HG02678 (cell line): ENCODE measurements at regions not wholly inside any gene's neighbourhood (a gene's known extent, or its start where the extent isn't known, plus 50 kb on each side); places are given as distances from the start of the nearest gene placed in this dataset.

Experiments used
- ATAC-seq: cut with Tn5 transposase; IDR thresholded peaks from one replicate; pipeline ENCODE4 v1.9.1; 2021; ENCODE audit warnings: mild to moderate bottlenecking, moderate library complexity; ENCODE audit not compliant: unreplicated experiment

DNA sequence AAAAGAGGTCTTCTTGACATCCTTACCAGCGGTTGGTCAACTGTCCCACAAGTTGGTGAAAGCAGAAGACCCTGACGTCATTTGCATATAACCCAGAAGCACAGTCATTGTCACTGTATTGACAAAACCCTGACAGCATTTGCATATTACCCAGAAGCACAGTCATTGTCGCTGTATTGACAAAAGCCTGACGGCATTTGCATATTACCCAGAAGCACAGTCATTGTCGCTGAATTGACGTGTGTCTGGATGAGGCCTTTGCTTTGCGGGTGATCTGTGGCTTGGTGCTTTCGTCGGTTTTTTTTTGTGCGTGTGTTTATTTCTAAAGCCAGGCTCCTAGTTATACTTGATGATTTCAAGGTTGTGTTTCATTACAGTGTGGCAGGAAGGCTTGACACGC is 1145.2 kb downstream of the BRD1 start:
- ATAC-seq: no peak

DNA sequence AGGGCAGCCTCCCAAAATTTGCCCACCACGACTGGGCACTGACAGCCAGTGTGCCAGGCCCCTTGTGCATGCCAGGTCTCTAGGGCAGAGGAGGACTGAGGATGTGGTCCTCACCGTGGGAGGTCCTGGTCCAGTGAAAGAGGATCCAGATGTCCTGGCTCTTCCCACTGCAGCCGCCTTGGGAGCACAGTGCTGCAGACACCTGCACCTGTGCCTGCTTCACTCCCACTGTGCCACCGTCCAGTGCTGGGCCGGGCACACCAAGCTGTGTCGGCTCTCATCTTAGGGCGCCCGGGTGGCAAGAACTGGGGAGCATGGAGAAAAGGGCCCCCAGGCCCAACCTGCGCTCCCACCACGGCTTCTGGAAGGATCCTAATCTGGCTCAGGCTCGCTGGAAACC is 1147.1 kb downstream of the BRD1 start:
- no peak for ATAC-seq

DNA sequence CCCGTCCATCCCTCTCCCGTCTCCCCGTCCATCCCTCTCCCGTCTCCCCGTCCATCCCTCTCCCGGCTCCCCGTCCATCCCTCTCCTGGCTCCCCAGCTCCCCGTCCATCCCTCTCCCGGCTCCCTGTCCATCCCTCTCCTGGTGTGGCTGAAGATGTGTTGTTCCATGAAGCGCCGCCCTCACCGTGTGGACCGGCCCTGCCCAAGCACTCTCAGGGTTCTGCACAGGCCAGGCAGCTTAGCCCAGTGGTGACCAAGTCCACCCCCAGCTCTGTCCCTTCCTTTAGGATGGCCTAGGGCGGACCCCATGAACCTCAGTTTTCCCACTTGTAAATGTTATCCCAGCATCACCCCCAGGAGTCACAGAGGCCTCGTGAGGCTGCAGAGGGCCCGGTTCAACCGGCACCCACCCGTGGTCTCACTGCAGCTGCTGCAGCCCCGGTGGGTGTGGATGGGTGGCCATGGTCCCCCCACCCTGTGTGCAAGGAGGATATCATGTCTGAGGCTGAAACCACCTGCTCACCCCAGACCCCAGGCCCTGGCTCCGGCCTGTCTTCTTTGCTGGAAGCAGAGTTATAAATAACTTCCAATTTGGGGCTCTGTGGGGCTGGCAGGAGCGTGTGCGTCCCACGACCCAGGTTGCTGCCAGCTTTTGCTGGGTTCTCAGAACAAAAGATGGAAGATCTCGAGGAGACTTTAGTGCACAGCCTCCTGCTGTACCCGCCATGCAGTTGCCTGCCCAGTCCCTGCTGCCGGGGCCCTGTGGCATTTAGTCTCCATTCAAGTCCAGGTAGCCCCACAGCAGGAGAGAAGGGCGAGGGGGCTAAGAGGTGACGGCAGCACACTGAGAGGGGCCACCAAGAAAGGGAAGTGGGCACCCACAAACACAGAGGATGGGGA is 1147.8 kb downstream of the BRD1 start:
- no peak for ATAC-seq

DNA sequence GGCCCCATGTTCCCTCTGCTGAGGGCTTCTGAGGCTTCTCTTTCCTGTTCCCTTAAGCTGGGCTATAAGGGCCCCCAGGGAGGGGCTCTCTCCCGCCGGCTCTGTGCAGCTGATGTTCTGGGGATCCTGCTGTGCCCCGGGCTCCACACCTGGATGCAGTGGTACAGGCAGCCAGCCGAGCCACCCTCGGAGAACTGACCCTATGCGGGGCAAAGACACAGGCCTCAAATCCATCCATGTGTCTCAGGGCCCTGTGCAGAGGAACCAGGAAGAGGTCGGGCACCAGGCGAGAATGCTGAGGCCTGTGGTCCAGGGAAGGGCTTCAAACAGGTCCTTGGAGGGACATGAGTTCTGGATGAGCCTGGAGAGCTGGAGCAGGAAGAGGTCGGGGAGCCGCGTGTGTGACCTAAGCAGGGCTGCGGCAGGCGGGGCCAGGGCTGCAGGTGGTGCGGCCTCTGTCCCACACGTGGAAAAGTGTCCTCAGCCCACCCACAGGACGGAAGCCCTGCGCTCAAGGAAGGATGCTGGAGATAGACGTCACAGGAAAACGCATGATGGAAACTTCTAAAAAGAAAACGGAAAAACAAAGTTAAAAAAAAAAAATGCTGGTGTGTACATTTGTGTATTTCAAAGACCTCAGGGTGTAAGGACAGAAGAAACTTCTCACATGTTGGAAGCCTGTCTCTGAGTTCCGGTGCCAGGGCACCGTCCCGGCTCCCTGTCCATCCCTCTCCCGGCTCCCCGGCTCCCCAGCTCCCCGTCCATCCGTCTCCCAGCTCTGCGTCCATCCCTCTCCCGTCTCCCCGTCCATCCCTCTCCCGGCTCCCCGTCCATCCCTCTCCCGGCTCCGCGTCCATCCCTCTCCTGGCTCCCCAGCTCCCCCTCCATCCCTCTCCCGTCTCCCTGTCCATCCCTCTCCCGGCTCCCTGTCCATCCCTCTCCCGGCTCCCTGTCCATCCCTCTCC is 1149.2 kb downstream of the BRD1 start:
- ATAC-seq: no peak

DNA sequence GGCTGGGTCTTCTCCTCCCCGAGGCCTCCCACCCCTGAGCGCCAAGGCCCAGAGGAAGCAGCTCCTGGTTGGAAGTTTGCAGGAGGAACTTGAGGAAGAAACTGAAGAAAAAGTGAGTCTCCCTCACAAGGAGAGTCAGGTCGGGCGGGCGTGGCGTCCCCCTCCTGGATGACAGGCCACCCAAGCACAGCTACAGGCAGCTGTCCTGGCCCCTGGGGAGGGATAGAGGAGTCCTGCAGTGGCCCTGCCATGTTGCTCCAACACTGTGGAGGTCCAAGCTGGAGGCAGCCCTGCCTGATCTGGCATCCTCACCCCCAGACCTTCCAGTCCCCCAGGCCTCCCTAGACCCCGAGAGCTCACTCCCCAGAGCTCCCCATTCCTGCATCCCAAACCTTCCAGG is 1150.1 kb downstream of the BRD1 start:
- no peak for ATAC-seq

DNA sequence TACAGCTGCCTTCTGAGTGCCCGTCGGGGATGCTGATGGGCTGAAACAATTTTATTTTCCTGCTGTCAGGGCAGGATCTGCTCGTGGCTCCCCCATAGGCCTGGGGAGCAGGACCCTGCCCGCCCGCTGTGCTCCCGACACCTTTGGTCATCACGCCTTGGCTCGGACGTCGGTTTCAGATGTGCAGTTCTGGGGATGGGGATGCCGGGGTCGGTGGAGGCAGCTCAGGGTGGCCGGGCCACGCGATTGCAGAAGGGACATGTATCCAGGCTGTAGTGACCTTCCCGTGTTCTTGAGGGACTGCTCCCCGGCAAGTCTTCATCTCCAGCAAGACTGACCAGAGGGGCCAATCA is 1150.5 kb downstream of the BRD1 start:
- ATAC-seq: no peak

DNA sequence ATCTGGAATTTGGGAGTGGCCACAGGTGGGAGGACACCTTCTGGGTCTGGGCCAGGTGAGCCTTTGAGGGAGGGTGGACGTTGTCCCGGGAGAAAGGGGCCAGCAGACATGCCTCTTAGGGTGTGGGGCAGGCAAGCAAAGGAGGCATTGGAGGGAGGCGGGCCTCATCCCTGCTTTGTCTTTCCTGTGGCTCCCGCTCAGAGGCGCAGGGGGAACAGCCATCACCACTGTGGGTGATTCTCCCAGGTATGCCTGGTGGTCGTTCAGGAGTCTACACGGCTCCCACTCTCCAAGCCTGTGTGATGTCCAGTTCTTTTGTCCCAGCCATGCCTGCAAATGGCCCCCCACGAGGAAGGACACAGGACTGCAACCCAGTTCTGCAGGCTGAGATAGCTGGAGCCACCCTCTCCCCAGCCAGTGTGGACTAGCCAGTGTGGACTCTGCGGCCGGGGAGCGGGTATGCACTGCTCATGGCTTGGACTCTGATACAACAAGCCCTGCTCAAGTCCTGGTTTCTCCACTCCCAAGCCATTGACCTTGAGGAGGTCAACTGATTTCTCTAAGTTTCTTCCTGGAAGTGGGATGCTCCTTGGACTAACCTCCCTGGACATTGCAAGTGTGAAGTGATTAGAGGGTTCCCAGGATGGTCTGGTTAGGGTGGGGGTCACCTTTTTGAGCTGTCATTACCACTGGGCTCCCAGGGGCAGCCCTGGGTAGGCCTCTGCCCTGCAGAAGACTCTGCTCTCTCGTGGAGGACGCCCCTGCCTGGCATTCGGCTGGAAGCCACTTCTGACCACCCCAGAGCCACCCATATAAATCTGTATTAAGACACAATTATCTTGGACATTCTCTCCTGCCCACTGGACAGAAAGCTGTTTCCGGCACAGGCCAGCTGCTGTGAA is 1151.2 kb downstream of the BRD1 start:
- ATAC-seq: no peak

DNA sequence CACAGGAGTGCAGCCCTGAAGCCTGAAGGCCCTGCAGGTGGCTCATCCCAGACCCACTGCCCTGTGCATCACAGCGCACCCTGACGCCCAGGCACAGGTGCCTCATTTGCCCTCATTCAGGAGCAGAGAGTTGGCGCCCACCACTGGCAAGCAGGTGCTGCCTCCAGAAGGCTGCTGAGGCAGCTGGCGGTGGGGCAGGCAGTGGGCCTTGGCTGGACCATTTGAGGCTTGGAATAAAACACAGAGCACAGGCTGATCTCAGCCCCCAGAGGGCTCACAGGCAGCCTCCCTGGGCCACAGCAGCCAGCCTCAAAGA is 1151.9 kb downstream of the BRD1 start:
- no peak for ATAC-seq

DNA sequence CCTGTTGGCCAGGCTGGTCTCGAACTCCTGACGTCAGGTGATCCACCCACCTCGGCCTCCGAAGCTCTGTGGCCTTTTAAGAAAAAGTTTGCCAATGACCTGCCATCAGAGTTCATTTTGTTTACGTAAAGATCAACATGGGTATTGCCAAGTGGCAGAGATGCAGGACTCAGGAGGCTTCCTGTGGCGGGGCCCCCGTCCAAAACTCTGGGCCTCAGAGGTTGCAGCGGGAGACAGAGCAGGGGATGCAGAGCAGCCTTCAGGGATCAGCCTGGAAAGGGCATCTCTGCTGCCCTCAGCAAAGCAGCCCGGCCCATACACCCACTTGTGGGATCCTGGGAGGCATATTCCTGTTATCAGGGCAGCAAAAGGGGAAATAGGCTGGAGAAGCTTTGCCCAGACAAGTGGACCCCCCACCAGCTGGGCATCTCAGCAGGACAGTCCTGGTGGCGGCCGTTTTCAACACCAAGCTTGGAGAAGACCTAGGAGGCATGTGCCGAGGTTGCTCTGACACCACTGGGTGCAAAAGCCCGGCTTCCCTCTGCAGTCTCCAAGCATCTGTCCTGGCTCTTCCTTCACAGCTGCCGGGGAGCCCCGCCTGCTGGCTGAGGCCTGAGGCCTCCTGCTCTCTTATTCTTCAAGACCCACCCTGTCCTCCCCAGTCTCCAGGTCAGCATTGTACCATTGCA is 1152.4 kb downstream of the BRD1 start:
- ATAC-seq: no peak

DNA sequence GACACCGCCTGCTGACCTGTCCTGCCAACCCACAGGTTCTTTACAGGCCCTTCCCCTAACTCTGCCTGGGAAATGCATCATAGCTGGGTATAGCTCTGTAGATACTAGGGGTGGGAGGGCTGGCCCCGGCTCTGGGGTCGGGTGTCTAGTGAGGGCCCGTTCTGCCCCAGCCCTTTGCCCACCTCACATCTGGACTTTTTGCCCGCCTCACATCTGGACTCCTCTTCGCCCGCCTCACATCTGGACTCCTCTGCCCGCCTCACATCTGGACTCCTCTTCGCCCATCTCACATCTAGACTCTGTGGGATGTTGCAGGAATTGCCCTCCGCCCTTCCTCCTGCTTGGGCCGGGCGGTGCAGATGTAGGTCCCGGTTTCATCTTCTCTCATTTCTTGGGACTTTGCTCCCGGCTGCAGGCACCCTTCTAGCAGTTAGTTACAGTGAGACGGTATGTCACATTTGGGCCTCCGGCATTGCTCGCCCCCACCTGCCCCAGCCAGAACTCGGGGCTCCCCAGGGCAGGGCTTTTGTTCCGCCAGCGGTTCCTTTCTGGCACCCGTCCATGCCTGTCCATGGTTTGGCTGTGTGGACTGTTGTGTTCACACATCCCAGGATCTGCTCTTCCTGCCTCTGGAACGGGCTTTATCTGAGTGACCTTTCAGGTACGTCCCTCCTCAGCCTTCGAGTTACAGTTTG is 1153.7 kb downstream of the BRD1 start:
- ATAC-seq: no peak

DNA sequence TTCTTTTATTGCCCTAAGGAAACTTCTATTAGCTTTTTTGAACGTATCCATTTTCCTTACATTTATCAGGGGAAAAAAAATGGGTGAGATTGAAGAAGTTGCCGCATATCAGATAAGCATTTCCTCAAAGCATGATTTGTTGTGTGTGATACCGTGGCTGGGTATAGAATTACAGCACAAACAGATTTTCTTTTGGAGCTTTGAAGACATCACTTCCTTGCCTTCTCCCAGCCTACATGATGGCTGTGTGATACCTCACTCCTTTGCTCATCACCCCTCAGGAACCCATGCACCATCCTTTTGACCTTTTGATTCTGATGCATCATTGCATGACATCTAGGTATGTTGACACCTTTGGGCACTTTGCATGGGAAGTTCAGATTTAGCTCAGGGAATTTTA is 1155.3 kb downstream of the BRD1 start:
- ATAC-seq: no peak

DNA sequence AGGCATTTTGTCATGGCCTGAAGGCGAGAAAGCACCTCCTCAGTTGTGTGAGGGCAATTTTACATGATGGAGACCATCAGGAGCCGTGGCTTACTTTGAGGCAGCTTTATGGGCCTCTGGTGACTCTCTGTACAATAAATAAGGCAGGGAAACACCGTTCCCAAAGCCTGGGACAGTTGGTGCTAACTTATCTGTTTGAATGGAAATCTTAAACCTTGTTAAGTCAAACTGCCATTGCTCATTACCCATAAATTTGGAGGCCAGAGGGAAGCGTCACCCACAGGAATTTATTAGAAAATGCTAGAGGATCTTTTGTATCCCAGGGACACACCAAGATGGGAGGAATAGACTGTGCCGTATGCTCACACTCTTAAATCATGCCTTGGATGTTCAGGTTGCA is 1156.9 kb downstream of the BRD1 start:
- no peak for ATAC-seq

DNA sequence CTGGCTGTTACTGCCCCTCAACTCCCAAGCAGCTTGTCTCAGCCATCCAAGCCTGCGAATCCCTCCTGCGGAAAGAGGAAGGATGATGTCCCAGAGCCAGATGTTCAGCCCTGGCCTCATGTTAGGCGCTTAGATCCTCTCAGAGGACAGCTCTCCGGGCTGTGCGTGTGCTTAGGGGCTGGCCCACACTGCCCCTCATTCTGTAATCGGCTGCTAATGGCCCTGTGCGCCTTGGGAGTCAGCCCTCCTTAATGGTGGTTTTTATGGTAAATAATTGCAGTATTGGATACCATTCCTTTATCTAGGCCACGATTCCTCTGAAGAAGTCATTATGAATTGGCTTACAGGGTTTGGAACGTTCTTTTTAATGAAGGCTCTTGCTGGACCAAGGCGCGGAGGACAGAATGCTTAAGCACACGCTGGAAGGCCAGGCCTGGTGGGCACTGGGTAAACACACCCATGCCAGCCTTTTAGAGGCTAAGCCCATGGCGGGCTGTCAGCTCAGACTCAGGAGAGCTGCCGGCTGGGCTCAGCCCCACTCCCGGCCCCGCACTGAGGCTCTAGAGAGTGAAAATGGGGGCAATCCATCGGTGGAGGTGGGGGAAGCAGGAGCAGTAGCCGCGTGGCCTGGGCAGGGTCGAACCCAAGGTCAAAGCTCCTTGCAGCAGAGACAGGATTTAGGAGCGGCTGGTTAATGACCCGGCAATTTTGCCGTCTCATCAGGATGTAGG is 1157.5 kb downstream of the BRD1 start:
- no peak for ATAC-seq

DNA sequence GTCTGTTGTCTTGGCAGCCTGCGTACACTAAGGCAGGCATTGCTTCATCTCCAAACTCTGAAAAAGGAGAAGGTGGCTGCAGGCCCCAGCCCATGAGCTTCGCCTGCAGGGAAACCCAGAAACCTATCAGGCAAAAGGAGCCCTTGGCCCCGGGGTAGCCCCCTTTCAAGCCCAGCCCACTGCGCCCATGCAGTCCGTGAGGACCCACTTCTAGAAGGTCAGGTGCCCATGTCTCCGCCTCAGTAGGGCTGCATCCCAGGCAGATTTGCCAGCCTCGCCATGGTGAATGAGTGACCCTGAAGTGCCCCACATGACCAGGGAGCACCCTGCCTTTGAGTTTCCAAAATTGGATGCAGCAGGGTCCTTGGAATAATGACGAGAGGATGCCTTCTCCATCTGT is 1158.4 kb downstream of the BRD1 start:
- no peak for ATAC-seq

DNA sequence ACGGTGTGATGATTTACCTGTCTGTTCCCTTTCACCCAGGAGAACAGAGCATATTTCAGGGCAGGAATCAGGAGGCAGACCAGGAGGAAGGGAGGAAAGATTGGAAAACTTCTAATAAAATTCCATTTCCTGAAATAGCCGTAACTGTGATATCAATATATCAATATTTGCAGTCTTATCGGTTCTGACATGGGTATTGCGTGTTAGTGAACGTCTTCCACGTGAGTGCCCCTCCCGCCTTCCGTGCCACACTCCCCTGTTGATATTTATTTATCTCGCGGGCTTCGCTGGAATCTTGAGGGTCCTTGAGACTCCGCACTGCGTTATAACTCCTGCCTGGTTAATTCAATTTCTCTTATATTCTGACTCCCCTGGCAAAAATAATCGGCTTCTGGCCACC is 1160.4 kb downstream of the BRD1 start:
- ATAC-seq: no peak

DNA sequence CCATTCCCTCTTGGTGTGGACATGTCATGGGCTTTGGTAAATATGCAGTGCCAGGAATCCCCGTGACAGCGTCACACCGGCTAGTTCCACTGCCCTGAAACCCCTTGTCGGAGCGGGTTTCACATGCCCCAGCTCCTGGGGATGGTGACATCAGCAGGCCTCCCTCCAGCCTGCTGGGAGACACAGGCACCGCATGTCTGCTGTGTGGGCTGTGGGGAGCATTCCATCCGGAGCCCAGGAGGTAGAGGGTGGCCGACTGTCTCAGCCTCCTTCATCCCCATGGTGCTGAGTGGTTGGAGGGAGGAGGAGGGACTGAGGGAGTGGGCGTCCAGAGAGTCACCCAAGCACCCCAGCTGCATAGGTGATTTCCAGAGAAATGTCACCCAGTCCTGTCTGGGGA is 1161.1 kb downstream of the BRD1 start:
- no peak for ATAC-seq

DNA sequence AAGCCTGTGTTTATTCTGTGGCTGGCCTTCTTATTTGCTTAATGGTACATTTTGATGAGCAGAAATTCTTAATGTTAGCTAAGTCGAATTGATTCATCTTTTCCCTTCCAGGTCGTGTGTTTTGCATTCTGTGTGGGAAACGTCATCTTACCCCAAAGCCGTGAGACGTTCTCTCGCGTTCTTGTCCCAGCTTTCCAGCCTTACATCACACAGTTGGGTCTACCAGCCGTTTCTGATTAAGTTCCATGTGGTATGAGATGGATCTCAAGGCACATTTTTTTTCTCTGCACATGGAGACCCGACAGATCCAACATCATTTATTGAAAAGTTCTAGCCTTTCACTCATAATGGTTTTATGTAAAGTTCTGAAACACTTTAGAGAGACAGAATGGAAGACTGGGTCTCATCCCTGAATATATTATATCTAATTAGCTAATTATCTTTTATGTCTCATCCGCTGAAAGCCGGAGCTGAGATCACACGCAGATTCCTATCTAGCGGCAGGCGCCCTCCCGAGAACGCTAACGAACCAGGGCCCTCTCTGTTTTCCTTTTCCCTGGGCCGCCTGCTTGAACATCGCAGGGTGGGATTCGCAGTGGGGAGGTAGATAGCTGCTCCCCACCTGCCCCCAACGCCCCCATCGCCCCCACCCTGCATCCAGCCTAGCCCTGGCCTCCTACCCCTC is 1162.2 kb downstream of the BRD1 start:
- ATAC-seq: no peak

DNA sequence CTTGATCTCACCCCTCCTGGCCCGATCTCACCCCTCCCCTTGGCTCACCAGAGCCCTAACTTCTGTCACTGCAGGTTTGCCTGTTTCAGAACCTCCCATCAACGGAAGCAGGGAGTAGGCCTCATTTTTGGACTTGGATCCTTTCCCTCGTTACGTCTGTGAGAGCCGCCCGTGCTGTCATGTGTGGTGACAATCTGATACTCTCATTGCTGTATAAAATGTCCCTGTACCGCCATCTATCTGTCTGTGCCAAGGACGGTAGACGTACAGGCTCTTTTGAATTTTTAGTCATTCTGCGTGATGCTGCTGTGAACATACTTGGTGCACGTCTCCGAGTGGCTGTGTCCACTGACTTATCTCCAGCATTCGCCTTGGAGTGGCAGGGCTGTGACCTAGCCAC is 1163.1 kb downstream of the BRD1 start:
- no peak for ATAC-seq

DNA sequence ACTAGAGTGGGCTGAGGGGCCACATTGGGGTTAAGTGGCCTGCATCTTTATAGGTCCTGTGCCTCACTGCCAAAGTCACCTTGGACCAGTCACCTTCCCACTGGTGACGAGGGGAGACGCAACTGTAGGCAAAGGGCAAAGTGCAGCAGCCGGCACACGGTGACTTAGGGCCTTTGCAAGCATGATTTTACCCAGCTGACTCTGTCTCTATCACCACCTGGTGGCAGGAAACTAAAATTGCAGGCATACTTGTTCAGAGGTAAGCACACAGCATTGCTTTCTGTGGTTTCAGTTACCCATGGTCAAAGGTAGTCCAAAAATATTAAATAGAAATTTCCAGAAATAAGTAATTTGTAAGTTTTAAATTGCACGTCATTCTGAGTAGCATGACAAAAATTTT is 1164.4 kb downstream of the BRD1 start:
- no peak for ATAC-seq
